Stimulated activated CD4-positive, alpha-beta T cell treated with anti-CD3 and anti-CD28 coated beads, Interleukin-1b, Interleukin-23, amount 100 ng/mL, for 4 hours (primary cell): ENCODE measurements at regions not wholly inside any gene's neighbourhood (a gene's known extent, or its start where the extent isn't known, plus 50 kb on each side); places are given as distances from the start of the nearest gene placed in this dataset.

Experiments
- DNase-seq, 2 donors: peaks; one replicate each; pipeline ENCODE4 v3.0.0-alpha.2; 2020; ENCODE audit warnings: low read depth in 2 of 2

GRCh38 chr1:5340560-5341130 is 651.6 kb downstream of the NPHP4 start:
- no peak for DNase-seq

- DNase-seq: no peak
Measured at GRCh38 chr1:5338466-5338865, 653.8 kb downstream of the NPHP4 start.

- DNase-seq: no peak
Measured at GRCh38 chr1:5333291-5333690, 658.9 kb downstream of the NPHP4 start.

GRCh38 chr1:5331101-5331500 is 661.1 kb downstream of the NPHP4 start:
- no peak for DNase-seq

GRCh38 chr1:5329068-5329739 is 663.0 kb downstream of the NPHP4 start:
- no peak for DNase-seq

GRCh38 chr1:5324883-5325282 is 667.3 kb downstream of the NPHP4 start:
- no peak for DNase-seq

- no peak for DNase-seq
Measured at GRCh38 chr1:5318143-5318816, 663.9 kb downstream of the AJAP1 start.

- no peak for DNase-seq
Measured at GRCh38 chr1:5317391-5317790, 663.0 kb downstream of the AJAP1 start.

- no peak for DNase-seq
Measured at GRCh38 chr1:5312862-5313261, 658.5 kb downstream of the AJAP1 start.

- no peak for DNase-seq
Measured at GRCh38 chr1:5312293-5312674, 657.9 kb downstream of the AJAP1 start.

- DNase-seq: no peak
Measured at GRCh38 chr1:5311634-5312292, 657.4 kb downstream of the AJAP1 start.

- no peak for DNase-seq
Measured at GRCh38 chr1:5311147-5311546, 656.7 kb downstream of the AJAP1 start.

- DNase-seq: no peak
Measured at GRCh38 chr1:5308249-5308648, 653.8 kb downstream of the AJAP1 start.

- no peak for DNase-seq
Measured at GRCh38 chr1:5304702-5305101, 650.3 kb downstream of the AJAP1 start.

- no peak for DNase-seq
Measured at GRCh38 chr1:5298376-5298775, 644.0 kb downstream of the AJAP1 start.

GRCh38 chr1:5297886-5298239 is 643.5 kb downstream of the AJAP1 start:
- DNase-seq: no peak

- no peak for DNase-seq
Measured at GRCh38 chr1:5297180-5297885, 642.9 kb downstream of the AJAP1 start.

- no peak for DNase-seq
Measured at GRCh38 chr1:5296557-5297179, 642.3 kb downstream of the AJAP1 start.

- no peak for DNase-seq
Measured at GRCh38 chr1:5296095-5296494, 641.7 kb downstream of the AJAP1 start.

GRCh38 chr1:5291889-5292288 is 637.5 kb downstream of the AJAP1 start:
- no peak for DNase-seq

- DNase-seq: no peak
Measured at GRCh38 chr1:5287178-5288150, 633.1 kb downstream of the AJAP1 start.
